ENCODE measurements at regions not wholly inside any gene's neighbourhood (a gene's known extent, or its start where the extent isn't known, plus 50 kb on each side); places are given as distances from the start of the nearest gene placed in this dataset.

DNA sequence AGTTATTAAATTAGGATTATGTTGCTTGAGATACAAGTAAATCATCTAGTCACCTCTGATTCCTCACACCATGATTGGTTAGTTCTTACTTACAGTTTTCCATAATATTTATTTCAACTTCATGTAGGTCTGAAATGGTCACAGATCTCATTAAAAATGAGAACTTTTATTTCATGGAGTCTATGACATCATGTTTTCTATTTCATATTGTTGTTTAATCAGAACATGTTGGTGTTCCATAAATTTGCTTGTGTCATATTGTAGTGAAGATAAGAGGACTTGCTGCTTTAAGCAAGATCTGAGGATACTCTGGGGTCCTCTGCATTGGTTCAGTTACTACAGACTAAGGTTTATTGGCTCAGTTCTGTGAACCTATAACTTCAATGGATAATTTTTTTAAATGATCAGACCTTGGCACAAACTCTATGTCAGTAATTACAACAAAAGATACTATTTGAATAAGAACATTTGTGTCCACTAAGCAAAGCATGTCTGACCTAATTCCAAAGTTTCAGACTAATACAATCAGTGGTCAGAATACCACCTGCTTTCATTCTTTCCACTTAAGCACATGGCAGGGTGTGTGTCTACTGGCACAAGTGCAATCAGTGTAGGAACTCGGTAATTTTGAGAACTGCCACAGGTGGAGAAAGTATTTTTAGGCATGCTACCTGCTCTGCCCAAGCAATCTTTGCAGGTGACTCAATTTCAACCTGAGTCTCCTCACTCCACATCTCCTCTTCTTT lies 68.5 kb downstream of the CCDC71L start:
- TF ChIP-seq, protein P1, sequence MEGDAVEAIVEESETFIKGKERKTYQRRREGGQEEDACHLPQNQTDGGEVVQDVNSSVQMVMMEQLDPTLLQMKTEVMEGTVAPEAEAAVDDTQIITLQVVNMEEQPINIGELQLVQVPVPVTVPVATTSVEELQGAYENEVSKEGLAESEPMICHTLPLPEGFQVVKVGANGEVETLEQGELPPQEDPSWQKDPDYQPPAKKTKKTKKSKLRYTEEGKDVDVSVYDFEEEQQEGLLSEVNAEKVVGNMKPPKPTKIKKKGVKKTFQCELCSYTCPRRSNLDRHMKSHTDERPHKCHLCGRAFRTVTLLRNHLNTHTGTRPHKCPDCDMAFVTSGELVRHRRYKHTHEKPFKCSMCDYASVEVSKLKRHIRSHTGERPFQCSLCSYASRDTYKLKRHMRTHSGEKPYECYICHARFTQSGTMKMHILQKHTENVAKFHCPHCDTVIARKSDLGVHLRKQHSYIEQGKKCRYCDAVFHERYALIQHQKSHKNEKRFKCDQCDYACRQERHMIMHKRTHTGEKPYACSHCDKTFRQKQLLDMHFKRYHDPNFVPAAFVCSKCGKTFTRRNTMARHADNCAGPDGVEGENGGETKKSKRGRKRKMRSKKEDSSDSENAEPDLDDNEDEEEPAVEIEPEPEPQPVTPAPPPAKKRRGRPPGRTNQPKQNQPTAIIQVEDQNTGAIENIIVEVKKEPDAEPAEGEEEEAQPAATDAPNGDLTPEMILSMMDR (IDR thresholded peaks at IDR 0.05) = no peak
- no peak for TF ChIP-seq POLR2A (IDR thresholded peaks at IDR 0.05)
